Type B pancreatic cell (in vitro differentiated cells): ENCODE measurements at regions not wholly inside any gene's neighbourhood (a gene's known extent, or its start where the extent isn't known, plus 50 kb on each side); places are given as distances from the start of the nearest gene placed in this dataset.

ENCODE experiments used
- DNase-seq: peaks from one replicate; pipeline ENCODE4 v3.0.0; 2021; ENCODE audit warnings: mixed read lengths; ENCODE audit not compliant: unreplicated experiment; ENCODE audit errors: extremely low spot score
- H3K27ac Mint-ChIP-seq: 2 replicates; pipeline ENCODE4 v1.8.0; 2021; ENCODE audit warnings: mild to moderate bottlenecking, mixed read lengths
- H3K27me3 Mint-ChIP-seq: 2 replicates; pipeline ENCODE4 v1.8.0; 2021; ENCODE audit warnings: mixed read lengths
- H3K36me3 Mint-ChIP-seq: 2 replicates; pipeline ENCODE4 v1.8.0; 2021; ENCODE audit warnings: mixed read lengths
- H3K4me1 Mint-ChIP-seq: one replicate; pipeline ENCODE4 v1.8.0; 2021; ENCODE audit warnings: mixed read lengths; ENCODE audit not compliant: unreplicated experiment
- H3K4me3 Mint-ChIP-seq: 2 replicates; pipeline ENCODE4 v1.8.0; 2021; ENCODE audit warnings: mild to moderate bottlenecking, mixed read lengths
- H3K9me3 Mint-ChIP-seq: 2 replicates; pipeline ENCODE4 v1.8.0; 2021; ENCODE audit warnings: mixed read lengths
- TF ChIP-seq, protein P1 (sequence below): fragments of 200-600 bp; sonication (generic); conservative IDR thresholded peaks from 2 replicates; pipeline ENCODE4 v1.5.0; 2021; ENCODE audit warnings: antibody characterized with exemption, mild to moderate bottlenecking

DNA sequence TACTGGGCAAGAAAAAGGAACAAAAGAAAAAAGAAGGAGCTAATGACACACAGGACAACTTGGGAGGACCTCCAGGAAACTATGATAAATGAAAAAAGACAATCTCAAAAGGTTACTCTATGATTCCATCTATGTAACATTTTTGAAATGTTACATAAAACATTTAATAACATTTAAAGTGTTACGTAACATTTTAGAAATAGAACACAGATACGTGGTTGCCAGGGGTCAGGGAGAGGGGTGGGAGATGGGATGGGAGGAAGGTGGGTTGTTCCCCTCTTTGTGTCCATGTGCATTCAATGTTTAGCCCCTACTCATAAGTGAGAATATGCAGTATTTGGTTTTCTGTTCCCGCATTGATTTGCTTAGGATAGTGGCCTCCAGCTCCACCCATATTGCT is 116.6 kb downstream of the C16orf95 start:
- Mint-ChIP-seq H3K27me3 (peaks cover 12% of the 10 kb centered on the region), H3K4me3 (no peak overlapping the region), H3K9me3 (no peaks in the 10 kb centered on the region), H3K27ac (no peak overlapping the region), H3K36me3 (no peaks in the 10 kb centered on the region), H3K4me1 (peaks cover 14% of the 10 kb centered on the region)
- TF ChIP-seq, protein P1, sequence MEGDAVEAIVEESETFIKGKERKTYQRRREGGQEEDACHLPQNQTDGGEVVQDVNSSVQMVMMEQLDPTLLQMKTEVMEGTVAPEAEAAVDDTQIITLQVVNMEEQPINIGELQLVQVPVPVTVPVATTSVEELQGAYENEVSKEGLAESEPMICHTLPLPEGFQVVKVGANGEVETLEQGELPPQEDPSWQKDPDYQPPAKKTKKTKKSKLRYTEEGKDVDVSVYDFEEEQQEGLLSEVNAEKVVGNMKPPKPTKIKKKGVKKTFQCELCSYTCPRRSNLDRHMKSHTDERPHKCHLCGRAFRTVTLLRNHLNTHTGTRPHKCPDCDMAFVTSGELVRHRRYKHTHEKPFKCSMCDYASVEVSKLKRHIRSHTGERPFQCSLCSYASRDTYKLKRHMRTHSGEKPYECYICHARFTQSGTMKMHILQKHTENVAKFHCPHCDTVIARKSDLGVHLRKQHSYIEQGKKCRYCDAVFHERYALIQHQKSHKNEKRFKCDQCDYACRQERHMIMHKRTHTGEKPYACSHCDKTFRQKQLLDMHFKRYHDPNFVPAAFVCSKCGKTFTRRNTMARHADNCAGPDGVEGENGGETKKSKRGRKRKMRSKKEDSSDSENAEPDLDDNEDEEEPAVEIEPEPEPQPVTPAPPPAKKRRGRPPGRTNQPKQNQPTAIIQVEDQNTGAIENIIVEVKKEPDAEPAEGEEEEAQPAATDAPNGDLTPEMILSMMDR, result no peak
- DNase-seq, result no peak

DNA sequence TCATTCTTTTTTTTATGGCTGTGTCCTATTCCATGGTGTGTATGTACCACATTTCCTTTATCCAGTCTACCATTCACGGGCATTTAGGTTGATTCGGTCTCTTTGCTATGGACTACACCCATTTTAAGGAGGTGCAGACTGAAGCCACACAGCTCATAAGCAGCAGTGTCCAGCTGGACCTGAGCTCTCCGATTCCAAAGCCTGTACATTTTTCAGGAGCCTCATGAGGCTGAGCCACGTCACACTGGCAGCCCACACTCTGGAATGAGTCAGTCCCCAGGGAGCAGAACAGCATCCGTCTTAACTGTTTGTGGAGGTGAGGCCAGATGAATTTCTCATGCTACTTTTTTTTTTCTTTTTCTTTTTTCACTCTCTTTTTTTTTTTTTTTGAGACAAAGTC is 116.1 kb downstream of the C16orf95 start:
- Mint-ChIP-seq H3K4me1 (peaks cover 14% of the 10 kb centered on the region), H3K36me3 (no peaks in the 10 kb centered on the region), H3K27ac (no peak overlapping the region), H3K4me3 (no peak overlapping the region), H3K9me3 (no peaks in the 10 kb centered on the region), H3K27me3 (peaks cover 12% of the 10 kb centered on the region)
- no peak for DNase-seq
- TF ChIP-seq, protein P1, result no peak

DNA sequence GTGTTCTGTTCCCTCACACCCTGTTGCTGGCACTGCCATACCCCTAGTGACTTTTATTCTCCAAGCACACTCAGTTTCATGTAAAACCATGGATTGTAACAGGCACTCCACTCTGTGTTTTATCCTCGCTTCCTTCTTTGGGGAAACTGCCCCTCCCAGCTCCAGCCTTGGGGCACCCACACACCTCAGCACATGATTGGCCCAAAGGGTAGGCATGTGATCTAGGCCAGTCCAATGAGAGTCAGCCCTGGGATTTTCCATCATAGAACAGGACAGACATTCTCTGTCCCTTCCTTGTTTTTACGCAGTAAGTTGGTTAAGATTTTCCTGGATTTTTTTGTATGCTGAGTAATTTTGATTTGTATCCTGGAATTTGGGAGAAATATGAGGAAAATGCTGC is 115.4 kb downstream of the C16orf95 start:
- Mint-ChIP-seq H3K9me3 (no peaks in the 10 kb centered on the region), H3K4me1 (peaks cover 18% of the 10 kb centered on the region), H3K4me3 (no peak overlapping the region), H3K36me3 (no peaks in the 10 kb centered on the region), H3K27ac (no peak overlapping the region), H3K27me3 (peaks cover 12% of the 10 kb centered on the region)
- no peak for DNase-seq
- TF ChIP-seq, protein P1, result no peak

DNA sequence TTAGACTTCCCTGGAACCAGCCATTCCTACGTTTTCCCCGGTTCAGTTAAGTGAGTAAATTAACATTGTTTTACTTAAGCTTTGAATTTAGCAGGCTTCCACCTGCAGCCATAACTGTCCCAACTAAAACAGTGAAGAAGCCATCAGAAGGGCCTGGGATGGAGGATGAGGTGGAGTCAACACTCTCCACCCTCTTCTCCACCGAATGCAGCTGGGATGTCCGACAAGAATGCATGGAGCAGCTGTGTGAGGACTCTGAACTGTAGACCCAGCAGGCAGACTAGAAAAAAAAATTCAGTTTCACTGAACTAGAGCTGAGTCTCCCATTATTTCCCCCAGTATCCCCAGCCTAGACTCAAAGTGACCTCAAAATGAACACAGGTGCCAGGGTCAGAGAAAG is 114.8 kb downstream of the C16orf95 start:
- H3K27me3 Mint-ChIP-seq, result peaks cover 12% of the 10 kb centered on the region
- H3K36me3 Mint-ChIP-seq, result no peaks in the 10 kb centered on the region
- H3K9me3 Mint-ChIP-seq, result no peaks in the 10 kb centered on the region
- H3K4me3 Mint-ChIP-seq, result no peak overlapping the region
- TF ChIP-seq, protein P1, result no peak
- DNase-seq, result no peak
- no peak overlapping the region for H3K27ac Mint-ChIP-seq
- H3K4me1 Mint-ChIP-seq, result peaks cover 24% of the 10 kb centered on the region

DNA sequence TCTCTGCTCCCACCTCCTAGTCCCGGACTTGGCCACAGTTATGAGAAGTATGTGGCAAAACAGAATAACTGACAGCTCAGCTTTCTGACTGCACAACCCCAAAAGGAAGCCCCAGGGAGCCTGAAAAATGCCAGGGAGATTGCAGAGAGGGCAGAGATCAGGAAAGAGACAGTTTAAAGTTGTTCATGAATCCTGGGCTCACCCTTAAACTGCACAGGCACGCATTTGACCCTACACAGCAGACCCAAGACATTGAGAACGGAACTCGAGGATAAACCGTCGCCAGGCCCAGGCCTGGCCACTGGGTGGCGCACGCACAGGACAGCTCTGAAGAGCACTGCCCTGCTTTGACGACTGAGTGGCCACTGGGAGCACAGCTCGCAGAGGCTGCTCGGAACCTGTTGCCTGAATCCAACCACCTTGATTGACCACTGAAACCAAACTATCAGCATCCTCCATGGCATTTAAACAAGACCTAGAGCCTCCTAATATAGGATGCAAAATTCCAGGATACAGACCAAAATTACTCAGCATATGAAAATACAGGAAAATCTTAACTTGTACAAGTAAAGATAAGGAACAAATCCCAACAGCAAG is 114.0 kb downstream of the C16orf95 start:
- no peaks in the 10 kb centered on the region for H3K36me3 Mint-ChIP-seq
- peaks cover 27% of the 10 kb centered on the region for H3K4me1 Mint-ChIP-seq
- peak overlapping the region; percentile 38 for H3K27ac Mint-ChIP-seq
- peak overlapping the region; percentile 60 for H3K4me3 Mint-ChIP-seq
- TF ChIP-seq, protein P1, result peak; percentile 96
- peaks cover 12% of the 10 kb centered on the region for H3K27me3 Mint-ChIP-seq
- DNase-seq, result no peak
- H3K9me3 Mint-ChIP-seq, result no peaks in the 10 kb centered on the region
